ENCODE measurements at regions not wholly inside any gene's neighbourhood (a gene's known extent, or its start where the extent isn't known, plus 50 kb on each side); places are given as distances from the start of the nearest gene placed in this dataset.

- TF ChIP-seq CTCF (IDR thresholded peaks at IDR 0.05) = no peak
- TF ChIP-seq POLR2A (IDR thresholded peaks at IDR 0.05) = no peak
- TF ChIP-seq POLR2AphosphoS5 (IDR thresholded peaks at IDR 0.05) = no peak
- Histone ChIP-seq H3K4me3 (no peak overlapping the region), H3K9me3 (peaks cover 0 to 1% of the 10 kb centered on the region in 2 donors), H3K27ac (no peak overlapping the region), H3K36me3 (no peaks in the 10 kb centered on the region), H3K4me1 (no peaks in the 10 kb centered on the region), H3K27me3 (peaks cover 0 to 40% of the 10 kb centered on the region in 2 donors)
- intact Hi-C loops (cut with DNase I; ENCODE audit: low total_unique reads) = no loop called here
- DNase-seq (ENCODE audit: low spot score in 2 of 2) = no peak
These were observed 102.4 kb upstream of the IGSF21 start for GRCh38 chr1:18005238-18005637.

GRCh38 chr1:18007391-18008041 is 100.1 kb upstream of the IGSF21 start:
- intact Hi-C loops (cut with DNase I; ENCODE audit: low total_unique reads) = no loop called here
- TF ChIP-seq POLR2AphosphoS5 (IDR thresholded peaks at IDR 0.05) (no peak), POLR2A (IDR thresholded peaks at IDR 0.05) (no peak), CTCF (IDR thresholded peaks at IDR 0.05) (no peak)
- Histone ChIP-seq H3K27ac (no peak overlapping the region), H3K4me1 (no peaks in the 10 kb centered on the region), H3K4me3 (no peak overlapping the region), H3K36me3 (no peaks in the 10 kb centered on the region), H3K27me3 (peaks cover 0 to 44% of the 10 kb centered on the region in 2 donors), H3K9me3 (peaks cover 0 to 6% of the 10 kb centered on the region in 2 donors)
- DNase-seq (ENCODE audit: low spot score in 2 of 2) = no peak

GRCh38 chr1:18008081-18008480 is 99.5 kb upstream of the IGSF21 start:
- intact Hi-C loops (cut with DNase I; ENCODE audit: low total_unique reads) = no loop called here
- H3K27ac ChIP-seq = no peak overlapping the region
- no peak for DNase-seq (ENCODE audit: low spot score in 2 of 2)
- H3K9me3 ChIP-seq = peaks cover 0 to 6% of the 10 kb centered on the region in 2 donors
- no peaks in the 10 kb centered on the region for H3K36me3 ChIP-seq
- TF ChIP-seq POLR2AphosphoS5 (IDR thresholded peaks at IDR 0.05) (no peak), POLR2A (IDR thresholded peaks at IDR 0.05) (no peak)
- peaks cover 0 to 44% of the 10 kb centered on the region in 2 donors for H3K27me3 ChIP-seq
- H3K4me3 ChIP-seq = no peak overlapping the region
- no peaks in the 10 kb centered on the region for H3K4me1 ChIP-seq

- no peak overlapping the region for H3K27ac ChIP-seq
These were observed 98.5 kb upstream of the IGSF21 start for GRCh38 chr1:18009055-18009454.

GRCh38 chr1:18009478-18009961 is 98.1 kb upstream of the IGSF21 start:
- Histone ChIP-seq H3K4me1 (no peaks in the 10 kb centered on the region), H3K27me3 (peaks cover 0 to 54% of the 10 kb centered on the region in 2 donors), H3K9me3 (peaks cover 0 to 6% of the 10 kb centered on the region in 2 donors), H3K4me3 (no peak overlapping the region), H3K27ac (no peak overlapping the region), H3K36me3 (no peaks in the 10 kb centered on the region)
- no peak for DNase-seq (ENCODE audit: low spot score in 2 of 2)
- intact Hi-C loops (cut with DNase I; ENCODE audit: low total_unique reads) = no loop called here
- no peak for TF ChIP-seq POLR2AphosphoS5 (IDR thresholded peaks at IDR 0.05)
- no peak for TF ChIP-seq CTCF (IDR thresholded peaks at IDR 0.05)

More at GRCh38 chr1:18009055-18009454, 98.5 kb upstream of the IGSF21 start:
- TF ChIP-seq CTCF (IDR thresholded peaks at IDR 0.05) (no peak), POLR2A (IDR thresholded peaks at IDR 0.05) (no peak), POLR2AphosphoS5 (IDR thresholded peaks at IDR 0.05) (no peak)
- intact Hi-C loops (cut with DNase I; ENCODE audit: low total_unique reads) = no loop called here
- Histone ChIP-seq H3K36me3 (no peaks in the 10 kb centered on the region), H3K4me3 (no peak overlapping the region), H3K4me1 (no peaks in the 10 kb centered on the region), H3K9me3 (peaks cover 0 to 6% of the 10 kb centered on the region in 2 donors), H3K27me3 (peaks cover 0 to 53% of the 10 kb centered on the region in 2 donors)
- no peak for DNase-seq (ENCODE audit: low spot score in 2 of 2)

All from breast epithelium (tissue), 4 donors.